K562 (cell line): ENCODE measurements at regions not wholly inside any gene's neighbourhood (a gene's known extent, or its start where the extent isn't known, plus 50 kb on each side); places are given as distances from the start of the nearest gene placed in this dataset.

ENCODE experiments used
- ATAC-seq: fragments of 200-7000 bp; cut with Tn5 transposase; 3 replicates; pipeline ENCODE4 v1.9.1; 2020; ENCODE audit warnings: moderate library complexity
- BruUV-seq: library from RNA; stranded (reverse); fragments of 400-500 nt; replicated peaks from 2 replicates; lab custom pipeline; 2021; lab: Mats Ljungman, UMichigan
- CTCF ChIA-PET: fragments of 300-600 bp; formaldehyde crosslinking; extraction: SDS; loops from one replicate; lab custom pipeline; 2021; ENCODE audit warnings: low intra/inter-chr PET ratio; lab: Yijun Ruan, JAX
- POLR2A ChIA-PET: fragments of 300-600, 350-650 bp; sonication (Branson Sonifier 250); formaldehyde crosslinking; extraction: SDS; loops from one replicate; lab custom pipeline; 2021; ENCODE audit warnings: antibody characterized with exemption, inconsistent platforms; lab: Yijun Ruan, JAX
- DNase-seq, 4 experiments: peaks; one replicate each; pipeline versions ENCODE4 v3.0.0 to v3.0.0-alpha.2; 2011 to 2018; ENCODE audit warnings: low spot score in 3 of 4, mixed read lengths in 3 of 4; ENCODE audit errors: extremely low read depth in 1 of 4
- FAIRE-seq: peaks from 2 replicates; lab custom pipeline; 2011; peaks lifted over from hg19 to GRCh38; lab: Jason Lieb, UNC
- H2AFZ ChIP-seq: 2 replicates; pipeline ENCODE4 v1.6.0; 2011; ENCODE audit warnings: low read depth, low read length, control low read depth, inconsistent platforms
- H3K27ac ChIP-seq: fragments of 200-600 bp; 3 replicates; pipeline ENCODE4 v1.8.0; 2011; ENCODE audit warnings: low read depth, mild to moderate bottlenecking, control low read depth, inconsistent platforms, low read length, moderate library complexity, mixed read lengths; ENCODE audit errors: extremely low read depth
- H3K27me3 ChIP-seq, 2 experiments: fragments of 300-600 bp in 1 of 2; 2 replicates in 1 of 2; 3 replicates in 1 of 2; pipeline versions ENCODE4 v1.6.0 to v1.8.0; 2011; ENCODE audit warnings: inconsistent platforms in 2 of 2, low read length in 2 of 2, mild to moderate bottlenecking in 1 of 2, mixed read lengths in 1 of 2, moderate library complexity in 1 of 2; ENCODE audit not compliant: control insufficient read depth in 2 of 2, insufficient read depth in 2 of 2
- H3K36me3 ChIP-seq: fragments of 300-600 bp; 3 replicates; pipeline ENCODE4 v1.8.0; 2011; ENCODE audit warnings: mild to moderate bottlenecking, low read length, inconsistent platforms; ENCODE audit not compliant: control insufficient read depth, insufficient read depth
- H3K4me1 ChIP-seq, 2 experiments: fragments of 200-600 bp in 1 of 2; replicated peaks in 1 of 2; 2 replicates in 1 of 2; 3 replicates in 1 of 2; pipeline versions ENCODE4 v1.5.1 to v1.8.0; 2011; ENCODE audit warnings: inconsistent platforms in 2 of 2, low read length in 2 of 2, mild to moderate bottlenecking in 1 of 2, mixed read lengths in 1 of 2, moderate library complexity in 1 of 2; ENCODE audit not compliant: control insufficient read depth in 2 of 2, insufficient read depth in 2 of 2
- H3K4me2 ChIP-seq: 2 replicates; pipeline ENCODE4 v1.6.1; 2011; ENCODE audit warnings: low read length, control low read depth, inconsistent platforms, mixed read lengths; ENCODE audit not compliant: insufficient read depth
- H3K4me3 ChIP-seq: fragments of 200-600 bp; sonication (generic), shearing (Covaris generic); 2 replicates; pipeline ENCODE4 v1.5.1; 2016; ENCODE audit warnings: control low read depth, inconsistent platforms
- H3K79me2 ChIP-seq: fragments of 200-600 bp; 3 replicates; pipeline ENCODE4 v1.8.0; 2011; ENCODE audit warnings: low read length, inconsistent platforms; ENCODE audit not compliant: control insufficient read depth, insufficient read depth
- H3K9ac ChIP-seq, 2 experiments: 2 replicates each; pipeline versions ENCODE4 v1.6.0 to v1.6.1; 2011; ENCODE audit warnings: low read depth in 2 of 2, low read length in 2 of 2, control low read depth in 1 of 2, inconsistent platforms in 1 of 2, mild to moderate bottlenecking in 1 of 2, mixed read lengths in 1 of 2; ENCODE audit not compliant: insufficient read depth in 1 of 2
- H3K9me1 ChIP-seq: one replicate; pipeline ENCODE4 v1.6.0; 2011; ENCODE audit warnings: inconsistent platforms, mild to moderate bottlenecking, low read length, moderate library complexity; ENCODE audit not compliant: control insufficient read depth, insufficient read depth
- H3K9me3 ChIP-seq: replicated peaks from 2 replicates; pipeline ENCODE4 v1.5.1; 2011; ENCODE audit warnings: low read depth, low read length, inconsistent platforms; ENCODE audit not compliant: control insufficient read depth, insufficient read depth
- H4K20me1 ChIP-seq: replicated peaks from 2 replicates; pipeline ENCODE4 v1.6.1; 2011; ENCODE audit warnings: low read length, inconsistent platforms, mixed read lengths; ENCODE audit not compliant: control insufficient read depth, insufficient read depth
- ETS2 ChIP-seq: IDR thresholded peaks from 2 replicates; pipeline ENCODE4 v1.6.1; 2016; ENCODE audit warnings: borderline replicate concordance, missing genetic modification characterization, mild to moderate bottlenecking, moderate library complexity, missing compliant biosample characterization; ENCODE audit not compliant: poor library complexity, severe bottlenecking
- GABPB1 ChIP-seq: sonication (generic); formaldehyde crosslinking; IDR thresholded peaks from 2 replicates; pipeline ENCODE4 v1.8.0; 2022; ENCODE audit warnings: mild to moderate bottlenecking, missing genetic modification reagents
- IFI16 ChIP-seq: fragments of 250-450 bp; sonication (Bioruptor Pico); IDR thresholded peaks from 2 replicates; pipeline ENCODE4 v2.1.2; 2022; ENCODE audit warnings: mild to moderate bottlenecking, inconsistent platforms
- MAFG ChIP-seq: fragments of 450-650 bp; conservative IDR thresholded peaks from 2 replicates; pipeline ENCODE4 v1.6.1; 2016; ENCODE audit warnings: missing genetic modification characterization, missing compliant biosample characterization
- MBD2 ChIP-seq: sonication (generic); IDR thresholded peaks from 2 replicates; pipeline ENCODE4 v1.6.1; 2016; ENCODE audit warnings: low read depth, borderline replicate concordance
- RAD21 ChIP-seq, 2 experiments: fragments of 250-450 bp in 1 of 2; fragments of 450-650 bp in 1 of 2; sonication (Bioruptor Pico) in 1 of 2; formaldehyde crosslinking in 1 of 2; IDR thresholded peaks in 1 of 2; conservative IDR thresholded peaks in 1 of 2; 2 replicates each; pipeline versions ENCODE4 v1.4.0 to v1.8.0; 2020 to 2022; ENCODE audit warnings: mild to moderate bottlenecking in 2 of 2, moderate library complexity in 1 of 2
- RCOR1 ChIP-seq, 2 experiments: IDR thresholded peaks; 2 replicates each; pipeline ENCODE4 v1.6.1; 2012; ENCODE audit warnings: low read depth in 2 of 2, low read length in 2 of 2, borderline replicate concordance in 1 of 2, improper control_type of control experiment in 1 of 2
- SAFB2 ChIP-seq: fragments of 200-400 bp; formaldehyde crosslinking; IDR thresholded peaks from 2 replicates; pipeline ENCODE4 v1.6.1; 2018; ENCODE audit warnings: borderline replicate concordance, low read length, low read depth, moderate library complexity; ENCODE audit not compliant: severe bottlenecking
- TEAD2 ChIP-seq: fragments of 450-650 bp; IDR thresholded peaks from 2 replicates; pipeline ENCODE4 v1.6.1; 2016; ENCODE audit warnings: missing genetic modification characterization, control low read depth, missing compliant biosample characterization
- ZNF12 ChIP-seq: sonication (generic); formaldehyde crosslinking; IDR thresholded peaks from 2 replicates; pipeline ENCODE4 v1.4.0; 2020; ENCODE audit warnings: mild to moderate bottlenecking, missing genetic modification reagents
- ZNF75A ChIP-seq: fragments of 450-650 bp; formaldehyde crosslinking; IDR thresholded peaks from 2 replicates; pipeline ENCODE4 v1.4.0; 2020; ENCODE audit warnings: mild to moderate bottlenecking
- ZNF766 ChIP-seq: fragments of 200-800 bp; sonication (Bioruptor generic); conservative IDR thresholded peaks from 2 replicates; pipeline ENCODE4 v1.6.1; 2016; ENCODE audit warnings: missing genetic modification characterization, missing compliant biosample characterization
- ZSCAN32 ChIP-seq: fragments of 450-650 bp; formaldehyde crosslinking; IDR thresholded peaks from 2 replicates; pipeline ENCODE4 v1.4.0; 2020; ENCODE audit warnings: mild to moderate bottlenecking, moderate library complexity
- WGBS: fragments of 100-300 bp; shearing (Covaris generic); methylation state at CpG from one replicate; pipeline ENCODE4 v1.1.6; 2016; ENCODE audit warnings: low coverage, mixed read lengths; ENCODE audit not compliant: insufficient coverage; ENCODE audit errors: missing lambda C conversion rate; 5-methylcytosine and 5-hydroxymethylcytosine counted together
- in situ Hi-C: fragments of 300-500 bp; cut with MboI; formaldehyde crosslinking; loops from 4 replicates; pipeline ENCODE4 v1.15.0; 2018; ENCODE audit warnings: inconsistent platforms, mixed read lengths
- intact Hi-C: fragments of 100-400 bp; cut with micrococcal nuclease; formaldehyde crosslinking; loops from 2 replicates; pipeline ENCODE4 v1.14.2; 2022
- TF ChIP-seq, protein P1 (sequence below): fragments of 450-650 bp; formaldehyde crosslinking; IDR thresholded peaks from 2 replicates; pipeline ENCODE4 v1.4.0; 2020; ENCODE audit warnings: mild to moderate bottlenecking, moderate library complexity
- TF ChIP-seq, protein P2 (sequence below): fragments of 250-450 bp; sonication (Bioruptor Pico); IDR thresholded peaks from 2 replicates; pipeline ENCODE4 v1.8.0; 2021; ENCODE audit warnings: moderate library complexity, mild to moderate bottlenecking, inconsistent platforms
- TF ChIP-seq, protein P3 (sequence below): fragments of 450-650 bp; IDR thresholded peaks from 2 replicates; pipeline ENCODE4 v1.6.1; 2018; ENCODE audit not compliant: partially characterized antibody

DNA sequence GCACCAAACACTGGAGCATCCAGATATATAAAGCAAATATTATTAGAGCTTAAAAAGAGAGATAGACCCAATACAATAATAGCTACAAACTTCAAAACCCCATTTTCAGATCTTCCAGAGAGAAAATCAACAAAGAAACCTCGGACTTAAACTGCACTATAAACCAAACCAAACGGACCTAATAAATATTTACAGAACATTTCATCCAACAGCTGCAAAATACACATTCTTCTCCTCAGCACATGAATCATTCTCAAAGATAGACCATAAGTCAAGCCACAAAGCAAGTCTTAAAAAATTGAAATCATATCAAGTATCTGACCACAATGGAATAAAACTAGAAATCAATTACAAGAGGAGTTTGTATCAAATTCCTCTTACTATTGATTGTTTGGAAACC is 140.2 kb upstream of the OTOS start:
- DNase-seq = no peak
- Histone ChIP-seq H2AFZ (no peak overlapping the region), H3K9ac (no peak overlapping the region), H3K27me3 (no peaks in the 10 kb centered on the region; a peak in 2 of 5 replicates), H3K79me2 (no peaks in the 10 kb centered on the region), H3K36me3 (no peaks in the 10 kb centered on the region), H3K4me1 (no peaks in the 10 kb centered on the region), H3K27ac (no peak overlapping the region), H4K20me1 (no peaks in the 10 kb centered on the region), H3K4me3 (no peak overlapping the region), H3K9me1 (no peaks in the 10 kb centered on the region), H3K4me2 (no peak overlapping the region), H3K9me3 (no peaks in the 10 kb centered on the region)
- no TSS peak for BruUV-seq
- WGBS = 0% methylated on average over 2 of the region's 2 CpGs
- no peak for ATAC-seq
- FAIRE-seq = no peak
- ChIA-PET POLR2A (interaction anchor here (0.6 kb wide), 1 partner anchor 20 kb away, joined by 3 read pairs; no protein-coding TSS in a partner anchor), CTCF (no interaction called here)
- in situ Hi-C loops (no loop called here), intact Hi-C loops (no loop called here)
- TF ChIP-seq RAD21 (CRISPR knock-in tag; conservative IDR thresholded peaks at IDR 0.05 in 1 of 2, IDR thresholded peaks at IDR 0.05 in 1 of 2) (no peak), MAFG (no peak), GABPB1 (CRISPR knock-in tag) (no peak), ZNF12 (no peak), ZNF75A (CRISPR knock-in tag) (no peak), MBD2 (no peak), SAFB2 (no peak), ETS2 (tag) (no peak), TEAD2 (tag) (no peak), ZNF766 (CRISPR knock-in tag) (no peak), ZSCAN32 (CRISPR knock-in tag) (no peak), IFI16 (no peak), RCOR1 (IDR thresholded peaks at IDR 0.05; ENCODE audit: borderline replicate concordance in 1 of 2, low read depth in 2 of 2, low read length in 2 of 2) (no peak)
- TF ChIP-seq, protein P1, sequence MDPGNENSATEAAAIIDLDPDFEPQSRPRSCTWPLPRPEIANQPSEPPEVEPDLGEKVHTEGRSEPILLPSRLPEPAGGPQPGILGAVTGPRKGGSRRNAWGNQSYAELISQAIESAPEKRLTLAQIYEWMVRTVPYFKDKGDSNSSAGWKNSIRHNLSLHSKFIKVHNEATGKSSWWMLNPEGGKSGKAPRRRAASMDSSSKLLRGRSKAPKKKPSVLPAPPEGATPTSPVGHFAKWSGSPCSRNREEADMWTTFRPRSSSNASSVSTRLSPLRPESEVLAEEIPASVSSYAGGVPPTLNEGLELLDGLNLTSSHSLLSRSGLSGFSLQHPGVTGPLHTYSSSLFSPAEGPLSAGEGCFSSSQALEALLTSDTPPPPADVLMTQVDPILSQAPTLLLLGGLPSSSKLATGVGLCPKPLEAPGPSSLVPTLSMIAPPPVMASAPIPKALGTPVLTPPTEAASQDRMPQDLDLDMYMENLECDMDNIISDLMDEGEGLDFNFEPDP (CRISPR knock-in tag) = no peak
- TF ChIP-seq, protein P2, sequence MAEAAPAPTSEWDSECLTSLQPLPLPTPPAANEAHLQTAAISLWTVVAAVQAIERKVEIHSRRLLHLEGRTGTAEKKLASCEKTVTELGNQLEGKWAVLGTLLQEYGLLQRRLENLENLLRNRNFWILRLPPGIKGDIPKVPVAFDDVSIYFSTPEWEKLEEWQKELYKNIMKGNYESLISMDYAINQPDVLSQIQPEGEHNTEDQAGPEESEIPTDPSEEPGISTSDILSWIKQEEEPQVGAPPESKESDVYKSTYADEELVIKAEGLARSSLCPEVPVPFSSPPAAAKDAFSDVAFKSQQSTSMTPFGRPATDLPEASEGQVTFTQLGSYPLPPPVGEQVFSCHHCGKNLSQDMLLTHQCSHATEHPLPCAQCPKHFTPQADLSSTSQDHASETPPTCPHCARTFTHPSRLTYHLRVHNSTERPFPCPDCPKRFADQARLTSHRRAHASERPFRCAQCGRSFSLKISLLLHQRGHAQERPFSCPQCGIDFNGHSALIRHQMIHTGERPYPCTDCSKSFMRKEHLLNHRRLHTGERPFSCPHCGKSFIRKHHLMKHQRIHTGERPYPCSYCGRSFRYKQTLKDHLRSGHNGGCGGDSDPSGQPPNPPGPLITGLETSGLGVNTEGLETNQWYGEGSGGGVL (CRISPR knock-in tag) = no peak
- TF ChIP-seq, protein P3, sequence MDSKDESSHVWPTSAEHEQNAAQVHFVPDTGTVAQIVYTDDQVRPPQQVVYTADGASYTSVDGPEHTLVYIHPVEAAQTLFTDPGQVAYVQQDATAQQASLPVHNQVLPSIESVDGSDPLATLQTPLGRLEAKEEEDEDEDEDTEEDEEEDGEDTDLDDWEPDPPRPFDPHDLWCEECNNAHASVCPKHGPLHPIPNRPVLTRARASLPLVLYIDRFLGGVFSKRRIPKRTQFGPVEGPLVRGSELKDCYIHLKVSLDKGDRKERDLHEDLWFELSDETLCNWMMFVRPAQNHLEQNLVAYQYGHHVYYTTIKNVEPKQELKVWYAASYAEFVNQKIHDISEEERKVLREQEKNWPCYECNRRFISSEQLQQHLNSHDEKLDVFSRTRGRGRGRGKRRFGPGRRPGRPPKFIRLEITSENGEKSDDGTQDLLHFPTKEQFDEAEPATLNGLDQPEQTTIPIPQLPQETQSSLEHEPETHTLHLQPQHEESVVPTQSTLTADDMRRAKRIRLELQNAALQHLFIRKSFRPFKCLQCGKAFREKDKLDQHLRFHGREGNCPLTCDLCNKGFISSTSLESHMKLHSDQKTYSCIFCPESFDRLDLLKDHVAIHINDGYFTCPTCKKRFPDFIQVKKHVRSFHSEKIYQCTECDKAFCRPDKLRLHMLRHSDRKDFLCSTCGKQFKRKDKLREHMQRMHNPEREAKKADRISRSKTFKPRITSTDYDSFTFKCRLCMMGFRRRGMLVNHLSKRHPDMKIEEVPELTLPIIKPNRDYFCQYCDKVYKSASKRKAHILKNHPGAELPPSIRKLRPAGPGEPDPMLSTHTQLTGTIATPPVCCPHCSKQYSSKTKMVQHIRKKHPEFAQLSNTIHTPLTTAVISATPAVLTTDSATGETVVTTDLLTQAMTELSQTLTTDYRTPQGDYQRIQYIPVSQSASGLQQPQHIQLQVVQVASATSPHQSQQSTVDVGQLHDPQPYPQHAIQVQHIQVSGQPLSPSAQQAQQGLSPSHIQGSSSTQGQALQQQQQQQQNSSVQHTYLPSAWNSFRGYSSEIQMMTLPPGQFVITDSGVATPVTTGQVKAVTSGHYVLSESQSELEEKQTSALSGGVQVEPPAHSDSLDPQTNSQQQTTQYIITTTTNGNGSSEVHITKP = no peak
